Kasumi-1 (cell line): ENCODE measurements at regions not wholly inside any gene's neighbourhood (a gene's known extent, or its start where the extent isn't known, plus 50 kb on each side); places are given as distances from the start of the nearest gene placed in this dataset.

Experiments used
- DNase-seq, 2 experiments: peaks; one replicate each; lab custom pipeline; 2025; lab: John Stamatoyannopoulos, UW

DNA sequence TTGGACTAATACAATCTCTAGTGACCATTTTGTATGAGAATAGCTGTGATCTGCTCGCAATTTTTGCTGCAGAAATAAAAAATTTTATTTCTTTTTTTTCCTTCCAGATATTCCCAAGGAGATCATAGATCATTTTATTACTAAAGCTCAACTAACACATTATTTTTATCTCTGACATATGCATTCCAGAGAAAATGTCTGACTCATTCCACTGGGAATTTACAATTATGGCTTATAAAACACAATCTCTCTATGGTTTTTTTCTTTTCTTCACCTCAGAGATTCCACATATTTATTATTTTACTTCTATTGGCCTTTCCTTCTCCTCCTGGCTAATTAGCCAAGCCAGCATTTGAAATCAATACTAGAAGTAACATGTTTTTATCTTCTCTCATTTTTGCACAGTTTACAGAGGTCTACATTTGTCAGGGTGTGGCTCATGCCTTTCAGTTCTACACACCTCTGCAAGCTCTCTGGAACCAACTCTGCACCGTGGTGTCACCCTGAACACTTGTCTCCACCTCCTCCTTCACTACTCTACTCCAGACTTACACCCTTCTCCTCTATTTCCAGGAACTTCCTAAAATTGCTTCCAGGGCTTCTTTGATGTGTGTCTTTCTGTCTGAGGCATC is 59.8 kb upstream of the GPM6A start:
- no peak for DNase-seq

- no peak for DNase-seq
Measured at GRCh38 chr4:175873707-175874106, 61.6 kb upstream of the GPM6A start.

DNA sequence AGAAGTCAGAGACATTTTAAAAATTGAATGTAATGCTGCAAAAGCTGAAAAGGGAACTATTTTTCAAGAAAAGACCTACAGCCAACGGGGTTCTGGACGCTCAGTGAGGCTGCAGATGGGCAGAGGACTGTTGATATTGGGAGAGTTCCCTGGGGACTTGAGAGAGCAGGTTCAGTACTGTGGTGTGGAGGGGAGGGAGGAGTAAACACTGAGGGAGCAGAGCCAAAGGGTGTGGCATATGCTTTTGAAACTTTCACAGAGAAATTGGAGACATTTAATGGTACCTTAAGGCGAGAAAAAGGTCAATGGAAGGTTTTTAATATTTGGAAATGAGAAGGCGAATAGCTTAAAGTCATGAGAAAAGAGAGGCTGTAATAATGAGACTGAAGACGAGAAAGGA is 62.2 kb upstream of the GPM6A start:
- DNase-seq = no peak

- no peak for DNase-seq
Measured at GRCh38 chr4:175875993-175876771, 64.1 kb upstream of the GPM6A start.

DNA sequence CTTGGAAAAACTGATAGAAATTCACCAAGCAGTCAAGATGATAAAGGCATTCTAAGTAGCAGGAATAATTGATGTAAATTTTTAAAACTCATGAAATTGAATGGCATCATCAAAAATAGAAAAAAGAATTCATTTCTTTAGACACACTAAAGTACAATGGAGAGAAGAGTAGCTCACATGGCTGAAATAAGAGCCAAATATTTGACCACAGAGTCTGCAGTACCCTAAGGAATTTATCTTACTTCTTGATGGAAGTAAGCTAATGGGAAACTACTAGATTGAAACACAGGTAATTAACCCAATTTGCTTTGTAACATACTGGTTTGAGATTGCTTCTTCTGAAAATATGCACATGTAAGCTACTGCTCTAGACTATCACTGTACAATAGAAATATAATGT is 70.8 kb upstream of the GPM6A start:
- no peak for DNase-seq

DNA sequence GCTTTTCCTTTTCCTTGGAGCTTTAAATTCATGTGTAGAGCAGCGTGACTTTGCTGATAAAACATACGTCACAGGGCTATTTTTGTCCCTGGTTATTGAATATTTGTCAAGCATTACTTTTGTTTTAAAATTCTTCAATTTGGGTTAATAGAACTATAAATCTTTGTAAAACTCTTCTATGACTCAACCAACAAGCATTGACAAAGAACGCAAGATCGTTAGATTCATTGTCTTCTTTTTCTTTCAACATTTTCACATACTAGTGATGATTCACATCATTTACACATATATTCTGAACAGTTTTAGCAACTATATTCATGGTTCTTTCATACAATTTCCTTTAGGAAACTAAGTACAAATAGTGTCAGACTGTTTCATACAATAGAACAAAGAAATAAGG is 72.0 kb upstream of the GPM6A start:
- DNase-seq = no peak

GRCh38 chr4:175891231-175891630 is 79.2 kb upstream of the GPM6A start:
- DNase-seq = no peak

DNA sequence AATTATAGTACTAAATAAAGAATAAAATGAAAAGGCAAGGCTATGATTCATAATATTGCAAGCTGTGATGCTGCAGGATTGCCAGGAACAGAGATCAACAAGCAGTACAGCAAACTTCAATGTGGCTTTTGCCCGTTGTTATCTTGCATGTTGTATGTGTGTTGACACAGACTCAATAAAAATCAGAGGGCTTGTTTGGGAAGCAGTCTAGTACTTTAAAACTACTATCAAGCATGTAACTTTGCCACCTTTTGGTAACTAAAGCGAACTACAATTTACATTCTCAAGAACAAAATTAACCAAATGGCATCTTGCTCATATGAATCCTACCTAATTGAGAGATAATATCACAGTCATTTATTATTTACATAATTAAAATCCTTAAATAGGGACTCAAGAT is 79.8 kb upstream of the GPM6A start:
- peak; percentile 57 to 67 for DNase-seq

- DNase-seq = no peak
Measured at GRCh38 chr4:175905925-175906324, 93.9 kb upstream of the GPM6A start.

GRCh38 chr4:175906384-175906783 is 94.3 kb upstream of the GPM6A start:
- no peak for DNase-seq

DNA sequence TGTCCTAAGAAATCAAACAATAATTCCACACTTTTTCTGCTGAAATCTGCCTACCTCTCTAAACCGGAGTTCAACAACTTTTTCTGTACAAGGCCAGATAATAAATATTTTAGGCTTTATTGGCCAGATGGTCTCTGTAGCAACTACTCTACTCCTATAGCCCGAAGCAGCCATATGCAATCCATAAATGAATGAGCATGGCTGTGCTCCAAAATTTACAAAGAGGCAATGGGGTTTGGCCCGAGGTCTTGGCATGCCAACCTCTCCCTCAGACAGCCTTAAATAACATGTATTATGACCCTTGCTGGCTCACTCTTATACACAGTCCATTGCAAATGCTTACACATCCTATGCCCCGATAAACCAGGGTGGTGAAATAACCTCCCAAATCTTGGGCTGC is 98.6 kb upstream of the GPM6A start:
- DNase-seq = no peak

- no peak for DNase-seq
Measured at GRCh38 chr4:175916626-175917351, 104.7 kb upstream of the GPM6A start.

GRCh38 chr4:175927121-175927520 is 115.1 kb upstream of the GPM6A start:
- no peak for DNase-seq

DNA sequence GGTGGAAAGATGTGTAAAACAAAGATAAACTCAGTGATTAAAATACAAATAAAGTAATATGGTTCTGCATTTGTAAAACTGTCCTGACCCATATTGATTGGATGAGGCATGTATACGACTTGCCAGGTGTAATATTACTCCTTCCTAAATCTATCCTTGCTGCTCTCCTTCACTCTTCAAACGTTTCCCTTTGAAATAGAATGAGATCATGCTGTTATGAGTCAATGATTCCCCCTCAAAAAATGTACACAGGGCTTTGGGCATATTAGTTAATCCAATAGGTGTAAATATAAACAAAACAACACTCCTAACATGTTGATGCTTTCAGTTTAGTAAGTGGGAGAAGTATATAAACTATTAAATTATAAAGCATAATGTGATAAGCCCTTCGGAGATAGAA is 117.4 kb upstream of the GPM6A start:
- DNase-seq = no peak

GRCh38 chr4:175929932-175930331 is 117.9 kb upstream of the GPM6A start:
- no peak for DNase-seq

- no peak for DNase-seq
Measured at GRCh38 chr4:175930471-175930870, 118.4 kb upstream of the GPM6A start.

DNA sequence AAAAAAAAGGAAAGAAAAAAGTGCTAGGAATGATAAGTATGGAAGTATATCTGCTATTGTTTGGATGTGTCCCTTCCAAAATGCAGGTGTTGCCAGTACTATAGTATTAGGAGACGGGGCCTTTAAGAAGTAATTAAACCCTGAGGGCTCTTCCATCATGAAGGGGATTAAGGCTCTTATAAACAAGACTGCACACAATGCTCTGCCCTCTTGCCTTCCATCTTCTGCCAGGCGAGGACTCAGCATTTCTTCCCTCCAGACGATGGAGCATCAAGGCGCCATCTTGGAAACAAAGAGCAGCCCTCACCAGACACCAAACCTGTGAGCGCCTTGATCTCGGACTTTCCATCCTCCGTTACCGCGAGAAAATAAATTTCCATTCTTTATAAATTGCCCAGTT is 120.1 kb upstream of the GPM6A start:
- no peak for DNase-seq

- DNase-seq = no peak
Measured at GRCh38 chr4:175934506-175934905, 122.4 kb upstream of the GPM6A start.

DNA sequence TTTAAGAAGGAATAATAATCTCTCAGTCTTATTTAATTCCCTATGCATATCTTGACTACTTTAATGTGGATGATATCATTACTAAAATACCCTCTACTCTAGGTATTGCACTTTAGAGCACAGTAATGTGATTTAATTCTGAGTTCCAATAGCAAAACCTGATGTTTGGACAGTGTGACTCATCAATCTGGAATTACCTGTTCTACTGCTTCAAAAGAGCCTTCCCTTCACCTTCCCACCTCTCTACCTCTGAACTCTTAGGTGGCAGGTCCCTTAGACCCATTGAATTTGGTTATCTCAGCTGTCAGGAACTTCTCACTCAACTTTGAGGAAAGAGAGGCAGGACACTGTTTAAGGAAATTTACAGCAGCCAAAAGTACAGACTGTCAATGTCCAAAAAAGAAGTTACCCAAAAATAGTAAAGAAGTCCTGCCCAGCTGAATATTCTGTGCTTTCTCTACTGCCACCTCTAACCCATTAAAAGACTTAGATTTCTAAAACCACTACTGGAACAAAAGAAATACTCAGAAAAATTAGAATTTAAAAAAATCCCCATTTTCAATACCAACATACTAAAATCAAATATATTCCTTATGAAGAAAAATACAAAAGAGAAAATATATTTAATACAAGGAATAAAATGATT is 123.1 kb upstream of the GPM6A start:
- no peak for DNase-seq

GRCh38 chr4:175944126-175944910 is 121.3 kb upstream of the WDR17 start:
- no peak for DNase-seq

DNA sequence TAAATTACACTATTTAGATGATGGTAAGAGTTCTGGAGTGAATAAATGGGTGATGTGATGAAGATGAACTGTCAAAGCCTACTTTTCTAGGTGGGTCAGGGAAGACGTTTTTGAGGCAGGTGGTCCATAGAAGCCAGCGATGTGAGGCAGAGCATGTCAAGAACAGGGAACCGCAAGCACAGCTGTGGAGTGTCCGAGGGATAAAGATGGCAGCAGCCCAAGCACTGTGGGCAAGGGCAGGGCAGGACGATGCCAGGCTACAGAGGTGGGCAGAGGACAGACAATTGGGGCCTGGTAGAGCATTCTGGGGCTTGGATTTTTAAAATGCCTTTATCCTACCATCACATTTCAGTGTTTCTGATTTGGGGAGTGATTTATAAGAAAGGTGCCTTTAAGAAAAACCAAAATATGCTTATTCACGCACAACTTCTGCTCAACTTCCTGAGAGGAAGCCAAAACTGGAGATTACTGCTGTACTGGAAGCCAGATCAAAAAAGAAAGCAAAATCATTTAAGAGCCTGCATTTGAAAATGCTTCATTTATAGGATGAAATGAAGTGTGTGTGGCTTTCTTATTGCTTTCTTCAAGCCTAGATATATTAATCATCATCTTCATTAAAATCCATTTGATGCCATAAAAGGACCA is 119.0 kb upstream of the WDR17 start:
- DNase-seq = peak; percentile 40 to 63
